Prostate gland (tissue), 2 donors: ENCODE measurements at regions not wholly inside any gene's neighbourhood (a gene's known extent, or its start where the extent isn't known, plus 50 kb on each side); places are given as distances from the start of the nearest gene placed in this dataset.

Source experiments
- POLR2AphosphoS5 ChIP-seq: sonication (generic); formaldehyde crosslinking; IDR thresholded peaks from one replicate; pipeline ENCODE4 v1.6.1; 2017; ENCODE audit warnings: antibody characterized with exemption
- TF ChIP-seq, protein P1 (sequence below), 4 experiments: fragments of 200-600 bp in 2 of 4; fragments of 450-650 bp in 2 of 4; sonication (generic) in 2 of 4; IDR thresholded peaks; 1 replicate in 3 of 4; 2 replicates in 1 of 4; pipeline ENCODE4 v1.5.1; 2016 to 2019; ENCODE audit warnings: antibody characterized with exemption in 4 of 4, mild to moderate bottlenecking in 2 of 4, moderate library complexity in 2 of 4

DNA sequence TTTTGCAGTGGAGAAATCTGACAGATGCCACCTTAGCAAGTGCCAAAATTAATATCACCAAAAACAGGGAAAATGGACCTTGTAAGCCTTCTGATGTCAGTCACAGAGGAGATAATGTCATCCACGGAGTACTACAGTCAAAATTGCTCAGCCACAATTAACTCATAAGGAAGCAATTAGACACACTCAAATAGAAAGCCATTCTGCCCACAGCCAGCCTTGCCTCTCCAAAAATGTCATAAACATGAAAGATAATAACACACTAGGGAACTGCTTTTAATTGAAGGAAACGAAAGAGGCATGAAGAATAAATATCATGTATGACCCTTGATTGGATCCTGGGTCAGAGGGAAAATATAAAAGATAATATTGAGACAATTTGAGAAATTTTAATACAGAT is 505.6 kb upstream of the API5 start:
- TF ChIP-seq, protein P1, sequence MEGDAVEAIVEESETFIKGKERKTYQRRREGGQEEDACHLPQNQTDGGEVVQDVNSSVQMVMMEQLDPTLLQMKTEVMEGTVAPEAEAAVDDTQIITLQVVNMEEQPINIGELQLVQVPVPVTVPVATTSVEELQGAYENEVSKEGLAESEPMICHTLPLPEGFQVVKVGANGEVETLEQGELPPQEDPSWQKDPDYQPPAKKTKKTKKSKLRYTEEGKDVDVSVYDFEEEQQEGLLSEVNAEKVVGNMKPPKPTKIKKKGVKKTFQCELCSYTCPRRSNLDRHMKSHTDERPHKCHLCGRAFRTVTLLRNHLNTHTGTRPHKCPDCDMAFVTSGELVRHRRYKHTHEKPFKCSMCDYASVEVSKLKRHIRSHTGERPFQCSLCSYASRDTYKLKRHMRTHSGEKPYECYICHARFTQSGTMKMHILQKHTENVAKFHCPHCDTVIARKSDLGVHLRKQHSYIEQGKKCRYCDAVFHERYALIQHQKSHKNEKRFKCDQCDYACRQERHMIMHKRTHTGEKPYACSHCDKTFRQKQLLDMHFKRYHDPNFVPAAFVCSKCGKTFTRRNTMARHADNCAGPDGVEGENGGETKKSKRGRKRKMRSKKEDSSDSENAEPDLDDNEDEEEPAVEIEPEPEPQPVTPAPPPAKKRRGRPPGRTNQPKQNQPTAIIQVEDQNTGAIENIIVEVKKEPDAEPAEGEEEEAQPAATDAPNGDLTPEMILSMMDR (IDR thresholded peaks at IDR 0.05) = no peak
- TF ChIP-seq POLR2AphosphoS5 = no peak
